Keratinocyte (primary cell): ENCODE measurements at regions not wholly inside any gene's neighbourhood (a gene's known extent, or its start where the extent isn't known, plus 50 kb on each side); places are given as distances from the start of the nearest gene placed in this dataset.

Experiments
- DNase-seq: peaks from one replicate; pipeline ENCODE4 v3.0.0-alpha.2; 2011; ENCODE audit warnings: low read depth, missing footprints, low spot score
- FAIRE-seq: peaks from 2 replicates; lab custom pipeline; 2011; peaks lifted over from hg19 to GRCh38; lab: Jason Lieb, UNC
- H2AFZ ChIP-seq: 2 replicates; pipeline ENCODE4 v1.6.0; 2012; ENCODE audit warnings: low read length, control low read depth, inconsistent platforms; ENCODE audit not compliant: control insufficient read depth
- H3K27ac ChIP-seq: 2 replicates; pipeline ENCODE4 v1.5.1; 2011; ENCODE audit warnings: low read length; ENCODE audit not compliant: control insufficient read depth, insufficient read depth
- H3K27me3 ChIP-seq: 3 replicates; pipeline ENCODE4 v1.6.0; 2011; ENCODE audit warnings: low read length; ENCODE audit not compliant: control insufficient read depth, insufficient read depth; ENCODE audit errors: extremely low read depth
- H3K36me3 ChIP-seq, 2 experiments: 2 replicates in 1 of 2; 3 replicates in 1 of 2; pipeline ENCODE4 v1.5.1; 2011; ENCODE audit warnings: low read length in 2 of 2, mild to moderate bottlenecking in 1 of 2; ENCODE audit not compliant: control insufficient read depth in 2 of 2, insufficient read depth in 2 of 2; ENCODE audit errors: extremely low read depth in 1 of 2
- H3K4me1 ChIP-seq: 3 replicates; pipeline ENCODE4 v1.5.1; 2011; ENCODE audit warnings: low read length; ENCODE audit not compliant: control insufficient read depth, insufficient read depth; ENCODE audit errors: extremely low read depth
- H3K4me2 ChIP-seq: 3 replicates; pipeline ENCODE4 v1.6.0; 2011; ENCODE audit warnings: low read depth, low read length; ENCODE audit not compliant: control insufficient read depth, insufficient read depth; ENCODE audit errors: extremely low read depth
- H3K4me3 ChIP-seq, 3 experiments: fragments of 200-600 bp in 1 of 3; sonication (generic) in 1 of 3; 2 replicates in 2 of 3; 3 replicates in 1 of 3; pipeline ENCODE4 v1.5.1; 2011 to 2016; ENCODE audit warnings: low read length in 3 of 3, mild to moderate bottlenecking in 3 of 3, control low read depth in 2 of 3, inconsistent platforms in 1 of 3, low read depth in 1 of 3, mixed read lengths in 1 of 3, mixed run types in 1 of 3, moderate library complexity in 1 of 3; ENCODE audit not compliant: control insufficient read depth in 2 of 3, insufficient read depth in 2 of 3; ENCODE audit errors: extremely low read depth in 1 of 3
- H3K79me2 ChIP-seq: 2 replicates; pipeline ENCODE4 v1.6.0; 2012; ENCODE audit warnings: low read length; ENCODE audit not compliant: control insufficient read depth, insufficient read depth
- H3K9ac ChIP-seq: 3 replicates; pipeline ENCODE4 v1.6.0; 2011; ENCODE audit warnings: low read length; ENCODE audit not compliant: control insufficient read depth, insufficient read depth; ENCODE audit errors: extremely low read depth
- H3K9me1 ChIP-seq: 3 replicates; pipeline ENCODE4 v1.6.0; 2011; ENCODE audit warnings: low read length; ENCODE audit not compliant: control insufficient read depth, insufficient read depth; ENCODE audit errors: extremely low read depth
- H3K9me3 ChIP-seq: 2 replicates; pipeline ENCODE4 v1.5.1; 2012; ENCODE audit warnings: low read depth, low read length; ENCODE audit not compliant: control insufficient read depth
- H4K20me1 ChIP-seq: 3 replicates; pipeline ENCODE4 v1.6.0; 2011; ENCODE audit warnings: low read length; ENCODE audit not compliant: control insufficient read depth, insufficient read depth; ENCODE audit errors: extremely low read depth
- EZH2 ChIP-seq: IDR thresholded peaks from one replicate; pipeline ENCODE4 v1.6.1; 2012; ENCODE audit warnings: inconsistent platforms, mild to moderate bottlenecking, low read length, moderate library complexity
- dilution Hi-C: fragments of 300-500 bp; cut with MboI; formaldehyde crosslinking; loops from one replicate; pipeline ENCODE4 v1.7.0; 2020; ENCODE audit warnings: low sequenced_read_pairs; ENCODE audit not compliant: extremely low pct_ligation_motif_present
- TF ChIP-seq, protein P1 (sequence below), 3 experiments: IDR thresholded peaks in 1 of 3; conservative IDR thresholded peaks in 1 of 3; optimal IDR thresholded peaks in 1 of 3; 2 replicates in 2 of 3; 3 replicates in 1 of 3; pipeline versions ENCODE3 to v1.5.1; 2011; ENCODE audit warnings: low read length in 3 of 3, mild to moderate bottlenecking in 3 of 3, moderate library complexity in 2 of 3, control low read depth in 1 of 3, inconsistent platforms in 1 of 3; ENCODE audit not compliant: insufficient read depth in 2 of 3; ENCODE audit errors: extremely low read depth in 1 of 3

DNA sequence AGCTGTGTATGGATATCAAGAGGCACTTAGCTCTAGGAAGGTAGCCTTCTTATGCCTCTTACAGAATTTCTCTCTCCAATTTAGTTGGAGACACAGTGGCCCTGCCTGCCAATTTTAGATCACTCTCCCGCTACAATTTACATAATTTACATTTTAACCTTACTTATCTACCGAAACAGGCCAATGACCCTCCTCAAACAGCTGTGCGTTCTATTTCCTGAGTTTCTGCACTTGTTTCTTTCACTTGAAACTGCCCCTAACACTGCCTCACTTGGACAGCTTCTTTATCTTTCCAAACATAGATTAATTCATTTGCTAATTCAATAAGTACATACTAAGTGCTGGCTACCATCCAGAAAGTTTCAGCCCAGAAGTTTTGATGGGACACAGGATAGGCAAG lies 52.9 kb upstream of the HDDC2 start:
- Histone ChIP-seq H3K9ac (no peak overlapping the region), H3K79me2 (no peaks in the 10 kb centered on the region), H3K27ac (no peak overlapping the region), H3K27me3 (peaks cover 10% of the 10 kb centered on the region), H3K4me2 (no peak overlapping the region), H4K20me1 (no peaks in the 10 kb centered on the region), H3K9me1 (no peaks in the 10 kb centered on the region), H2AFZ (no peak overlapping the region), H3K36me3 (no peaks in the 10 kb centered on the region), H3K4me3 (no peak overlapping the region), H3K4me1 (no peaks in the 10 kb centered on the region), H3K9me3 (no peaks in the 10 kb centered on the region)
- FAIRE-seq, result no peak
- no peak for TF ChIP-seq EZH2
- TF ChIP-seq, protein P1, sequence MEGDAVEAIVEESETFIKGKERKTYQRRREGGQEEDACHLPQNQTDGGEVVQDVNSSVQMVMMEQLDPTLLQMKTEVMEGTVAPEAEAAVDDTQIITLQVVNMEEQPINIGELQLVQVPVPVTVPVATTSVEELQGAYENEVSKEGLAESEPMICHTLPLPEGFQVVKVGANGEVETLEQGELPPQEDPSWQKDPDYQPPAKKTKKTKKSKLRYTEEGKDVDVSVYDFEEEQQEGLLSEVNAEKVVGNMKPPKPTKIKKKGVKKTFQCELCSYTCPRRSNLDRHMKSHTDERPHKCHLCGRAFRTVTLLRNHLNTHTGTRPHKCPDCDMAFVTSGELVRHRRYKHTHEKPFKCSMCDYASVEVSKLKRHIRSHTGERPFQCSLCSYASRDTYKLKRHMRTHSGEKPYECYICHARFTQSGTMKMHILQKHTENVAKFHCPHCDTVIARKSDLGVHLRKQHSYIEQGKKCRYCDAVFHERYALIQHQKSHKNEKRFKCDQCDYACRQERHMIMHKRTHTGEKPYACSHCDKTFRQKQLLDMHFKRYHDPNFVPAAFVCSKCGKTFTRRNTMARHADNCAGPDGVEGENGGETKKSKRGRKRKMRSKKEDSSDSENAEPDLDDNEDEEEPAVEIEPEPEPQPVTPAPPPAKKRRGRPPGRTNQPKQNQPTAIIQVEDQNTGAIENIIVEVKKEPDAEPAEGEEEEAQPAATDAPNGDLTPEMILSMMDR (optimal IDR thresholded peaks at IDR 0.05 in 1 of 3, IDR thresholded peaks at IDR 0.05 in 1 of 3, conservative IDR thresholded peaks at IDR 0.05 in 1 of 3; ENCODE audit: extremely low read depth in 1 of 3, insufficient read depth in 2 of 3, low read length in 3 of 3), result no peak
- no peak for DNase-seq
- dilution Hi-C loops, result no loop called here

GRCh38 chr6:125356884-125357283 lies 55.1 kb upstream of the HDDC2 start:
- dilution Hi-C loops, result no loop called here
- no peaks in the 10 kb centered on the region for H3K79me2 ChIP-seq

More at GRCh38 chr6:125356884-125357283, 55.1 kb upstream of the HDDC2 start:
- H3K4me1 ChIP-seq, result no peaks in the 10 kb centered on the region
- no peak for FAIRE-seq
- no peak overlapping the region for H3K27ac ChIP-seq
- no peaks in the 10 kb centered on the region for H4K20me1 ChIP-seq
- H3K27me3 ChIP-seq, result peaks cover 7% of the 10 kb centered on the region
- no peak for TF ChIP-seq EZH2
- TF ChIP-seq, protein P1 (optimal IDR thresholded peaks at IDR 0.05 in 1 of 3, IDR thresholded peaks at IDR 0.05 in 1 of 3, conservative IDR thresholded peaks at IDR 0.05 in 1 of 3; ENCODE audit: extremely low read depth in 1 of 3, insufficient read depth in 2 of 3, low read length in 3 of 3), result no peak
- H2AFZ ChIP-seq, result no peak overlapping the region
- no peak overlapping the region for H3K4me3 ChIP-seq
- no peak for DNase-seq
- H3K9me3 ChIP-seq, result no peaks in the 10 kb centered on the region
- no peak overlapping the region for H3K9ac ChIP-seq
- H3K4me2 ChIP-seq, result no peak overlapping the region
- H3K9me1 ChIP-seq, result no peaks in the 10 kb centered on the region
- H3K36me3 ChIP-seq, result no peaks in the 10 kb centered on the region
